ENCODE measurements at regions not wholly inside any gene's neighbourhood (a gene's known extent, or its start where the extent isn't known, plus 50 kb on each side); places are given as distances from the start of the nearest gene placed in this dataset.
"Not testable (repeated sequence)": the region's sequence is repeated elsewhere in the genome, so short reads cannot be mapped to it uniquely, and the experiment has no call there.

- DNase-seq: no peak
These were observed 199.8 kb upstream of the CNTNAP2 start for GRCh38 chr7:145916776-145917175.

- DNase-seq: no peak
These were observed 200.9 kb upstream of the CNTNAP2 start for GRCh38 chr7:145915679-145916078.

- DNase-seq: no peak
These were observed 206.5 kb upstream of the CNTNAP2 start for GRCh38 chr7:145909991-145910513.

- DNase-seq: no peak
These were observed 212.9 kb upstream of the CNTNAP2 start for GRCh38 chr7:145903658-145904057.

GRCh38 chr7:145902123-145902522, 214.5 kb upstream of the CNTNAP2 start:
- DNase-seq: no peak

- no peak for DNase-seq
These were observed 216.7 kb upstream of the CNTNAP2 start for GRCh38 chr7:145899938-145900337.

GRCh38 chr7:145893925-145894535, 222.6 kb upstream of the CNTNAP2 start:
- no peak for DNase-seq

GRCh38 chr7:145884716-145885514, 231.7 kb upstream of the CNTNAP2 start:
- no peak for DNase-seq

GRCh38 chr7:145876376-145876775, 240.2 kb upstream of the CNTNAP2 start:
- no peak for DNase-seq

GRCh38 chr7:145875267-145875666, 241.3 kb upstream of the CNTNAP2 start:
- no peak for DNase-seq

- DNase-seq: no peak
These were observed 247.7 kb upstream of the CNTNAP2 start for GRCh38 chr7:145868935-145869334.

- no peak for DNase-seq
These were observed 254.4 kb upstream of the CNTNAP2 start for GRCh38 chr7:145862212-145862611.

GRCh38 chr7:145860809-145861208, 255.8 kb upstream of the CNTNAP2 start:
- no peak for DNase-seq

- DNase-seq: no peak
These were observed 266.0 kb upstream of the CNTNAP2 start for GRCh38 chr7:145850636-145851035.

- no peak for DNase-seq
These were observed 267.9 kb upstream of the CNTNAP2 start for GRCh38 chr7:145848691-145849090.

- no peak for DNase-seq
These were observed 271.3 kb upstream of the CNTNAP2 start for GRCh38 chr7:145845345-145845744.

- no peak for DNase-seq
These were observed 276.8 kb upstream of the CNTNAP2 start for GRCh38 chr7:145839814-145840213.

GRCh38 chr7:145831616-145832206, 284.9 kb upstream of the CNTNAP2 start:
- DNase-seq: no peak

- no peak for DNase-seq
These were observed 298.9 kb upstream of the CNTNAP2 start for GRCh38 chr7:145817687-145818086.

- no peak for DNase-seq
These were observed 304.4 kb upstream of the CNTNAP2 start for GRCh38 chr7:145812218-145812617.

GRCh38 chr7:145805496-145805895, 311.1 kb upstream of the CNTNAP2 start:
- not testable (repeated sequence) for DNase-seq

GRCh38 chr7:145797507-145797906, 319.1 kb upstream of the CNTNAP2 start:
- DNase-seq: no peak

- DNase-seq: no peak
These were observed 321.5 kb upstream of the CNTNAP2 start for GRCh38 chr7:145795132-145795531.
